ENCODE measurements at regions not wholly inside any gene's neighbourhood (a gene's known extent, or its start where the extent isn't known, plus 50 kb on each side); places are given as distances from the start of the nearest gene placed in this dataset.
"Not testable (repeated sequence)": the region's sequence is repeated elsewhere in the genome, so short reads cannot be mapped to it uniquely, and the experiment has no call there.

DNA sequence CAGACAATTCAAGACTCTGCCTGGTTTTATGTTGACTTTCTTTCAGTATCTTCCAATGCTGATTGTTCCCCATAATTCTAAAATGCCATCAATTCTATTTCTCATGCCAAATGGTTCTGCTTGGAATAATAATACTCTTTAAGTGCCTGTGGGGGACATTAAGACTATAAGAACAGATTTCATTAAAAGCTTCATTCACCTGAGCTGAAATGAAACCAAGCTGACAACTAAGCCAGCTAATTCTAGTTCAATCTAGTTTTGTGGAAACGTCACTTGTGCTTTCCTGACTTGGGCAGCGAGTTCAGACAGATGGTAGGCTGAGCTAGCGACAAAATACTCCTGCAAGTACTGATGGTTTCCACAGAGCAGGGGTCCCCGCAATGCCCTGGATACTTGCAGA, 491.1 kb upstream of the RAB6C start:
- no peak overlapping the region for H3K27ac ChIP-seq
- DNase-seq (ENCODE audit: low read depth, low spot score), result no peak

DNA sequence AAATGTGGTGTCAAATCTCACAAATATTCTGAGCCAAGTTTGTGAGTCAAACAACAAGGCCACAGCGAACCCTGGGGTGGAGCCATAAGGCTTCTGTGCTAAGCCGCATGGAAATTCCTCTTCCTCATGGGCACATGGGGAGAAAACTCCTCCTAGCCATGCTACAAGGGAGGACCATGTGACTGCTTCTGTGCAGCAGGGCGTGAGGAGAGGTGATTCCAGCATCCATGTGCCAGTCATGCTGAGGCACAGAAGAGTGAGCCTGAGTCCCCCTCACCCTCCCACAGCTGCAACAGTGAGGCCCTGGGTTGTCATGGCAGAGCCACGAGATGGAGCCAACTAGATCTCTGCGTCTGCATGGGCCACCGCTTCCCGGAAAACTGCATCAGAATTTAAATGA, 488.8 kb upstream of the RAB6C start:
- no peak overlapping the region for H3K27ac ChIP-seq
- DNase-seq (ENCODE audit: low read depth, low spot score), result no peak

- DNase-seq (ENCODE audit: low read depth, low spot score), result no peak
- no peak overlapping the region for H3K27ac ChIP-seq
These were observed 488.2 kb upstream of the RAB6C start for GRCh38 chr2:129491308-129491707.

- DNase-seq (ENCODE audit: low read depth, low spot score), result no peak
- H3K27ac ChIP-seq, result no peak overlapping the region
These were observed 486.9 kb upstream of the RAB6C start for GRCh38 chr2:129492548-129492947.

- DNase-seq (ENCODE audit: low read depth, low spot score), result no peak
- no peak overlapping the region for H3K27ac ChIP-seq
These were observed 479.7 kb upstream of the RAB6C start for GRCh38 chr2:129499747-129500146.

DNA sequence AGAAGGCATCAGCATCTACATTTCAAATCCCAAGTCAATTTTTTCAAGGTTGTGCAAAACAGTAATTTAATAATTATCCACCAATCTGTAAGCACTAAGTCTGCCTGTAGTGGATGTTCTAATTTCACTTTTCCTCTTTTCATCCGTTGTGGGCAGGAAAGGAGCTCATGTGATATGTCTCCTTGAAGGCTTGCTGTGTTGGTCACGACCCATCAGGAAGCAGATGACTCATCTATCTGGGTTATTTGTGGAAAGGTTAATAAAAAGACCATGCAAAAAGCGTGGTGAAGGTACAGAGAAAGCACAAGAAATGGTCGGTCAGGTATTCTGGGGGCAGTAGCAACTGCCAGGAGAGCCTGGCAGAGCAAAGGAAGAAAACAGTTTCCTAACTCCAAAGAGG, 476.7 kb upstream of the RAB6C start:
- H3K27ac ChIP-seq, result no peak overlapping the region
- no peak for DNase-seq (ENCODE audit: low read depth, low spot score)

DNA sequence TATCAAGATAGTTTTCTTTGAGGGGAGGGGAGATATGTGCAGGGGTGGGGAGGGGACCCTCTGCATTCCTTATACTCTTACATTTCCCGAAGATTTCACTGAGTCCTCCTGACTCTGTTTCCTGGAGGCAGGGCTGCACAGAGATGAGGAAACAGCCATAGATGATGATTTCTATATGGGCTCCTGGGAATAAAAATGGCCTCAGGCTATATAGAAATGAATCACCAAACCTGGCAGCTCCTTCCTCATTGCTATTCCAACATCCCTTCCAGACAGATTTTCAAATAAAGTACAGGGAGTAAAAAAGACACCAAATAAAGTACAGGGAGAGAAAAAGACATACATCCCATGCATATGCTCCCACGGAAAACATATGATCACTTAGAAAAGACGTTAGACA, 474.8 kb upstream of the RAB6C start:
- DNase-seq (ENCODE audit: low read depth, low spot score), result no peak
- H3K27ac ChIP-seq, result no peak overlapping the region

DNA sequence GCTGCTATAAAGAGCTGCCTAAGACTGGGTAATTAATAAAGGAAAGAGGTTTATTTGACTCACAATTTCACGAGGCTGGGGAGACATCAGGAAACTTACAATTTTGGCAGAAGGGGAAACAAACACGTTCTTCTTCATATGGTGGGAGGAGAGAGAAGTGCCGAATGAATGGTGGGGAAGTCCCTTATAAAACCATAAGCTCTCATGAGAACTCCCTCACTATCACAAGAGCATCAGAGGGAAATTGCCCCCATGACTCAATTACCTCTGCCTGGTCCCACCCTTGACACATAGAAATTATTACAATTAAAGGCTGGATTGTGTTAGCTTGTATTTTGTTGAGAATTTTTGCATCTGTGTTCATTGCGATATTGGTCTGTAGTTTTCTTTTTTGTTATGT, 460.5 kb upstream of the RAB6C start:
- no peak for DNase-seq (ENCODE audit: low read depth, low spot score)
- H3K27ac ChIP-seq, result no peak overlapping the region

GRCh38 chr2:129532158-129532557, 447.3 kb upstream of the RAB6C start:
- H3K27ac ChIP-seq, result not testable (repeated sequence)

DNA sequence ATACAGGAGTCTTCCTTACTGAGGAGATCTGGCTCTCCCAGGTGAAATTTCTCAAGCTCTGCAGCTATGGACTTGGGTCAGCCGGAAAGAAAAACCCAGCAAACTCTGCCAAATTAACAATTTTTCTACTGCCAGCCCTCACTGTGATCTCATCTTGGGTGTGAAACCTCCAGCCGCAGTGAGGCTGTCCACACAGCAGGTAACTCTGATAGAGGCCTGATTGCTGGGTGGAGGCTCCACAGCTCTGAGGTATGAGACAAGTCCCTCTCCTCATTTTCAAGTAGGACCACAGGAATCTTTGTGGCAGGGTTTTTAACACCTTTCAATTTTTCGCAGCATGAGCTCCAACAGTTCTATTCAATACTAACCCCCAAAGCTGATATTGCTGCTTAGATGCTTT, 430.6 kb upstream of the RAB6C start:
- DNase-seq (ENCODE audit: low read depth, low spot score), result no peak
- no peak overlapping the region for H3K27ac ChIP-seq

More at GRCh38 chr2:129532158-129532557, 447.3 kb upstream of the RAB6C start:
- not testable (repeated sequence) for DNase-seq (ENCODE audit: low read depth, low spot score)

- DNase-seq (ENCODE audit: low read depth, low spot score), result no peak
These were observed 428.9 kb upstream of the RAB6C start for GRCh38 chr2:129550536-129550935.

DNA sequence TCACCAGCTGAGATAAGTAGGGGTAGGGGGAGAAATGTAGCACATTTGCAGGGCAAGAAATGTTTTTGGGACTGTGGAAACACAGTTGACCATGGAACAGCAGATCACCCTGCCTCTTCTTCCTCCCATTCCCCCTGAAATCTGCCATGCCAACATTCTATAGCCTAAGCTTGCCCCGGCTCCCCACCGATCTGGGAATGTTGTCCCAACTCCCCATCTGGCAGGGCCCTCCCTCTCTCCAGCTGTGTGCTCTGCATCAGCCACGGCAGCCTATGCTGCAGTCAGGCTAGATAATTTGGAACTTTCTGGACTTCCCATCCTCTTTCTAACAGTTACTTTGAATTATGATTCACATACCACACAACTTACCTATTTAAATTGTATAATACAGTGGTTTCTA, 425.1 kb upstream of the RAB6C start:
- no peak overlapping the region for H3K27ac ChIP-seq
- DNase-seq (ENCODE audit: low read depth, low spot score), result no peak

More at GRCh38 chr2:129550536-129550935, 428.9 kb upstream of the RAB6C start:
- H3K27ac ChIP-seq, result no peak overlapping the region

- DNase-seq (ENCODE audit: low read depth, low spot score), result no peak
- H3K27ac ChIP-seq, result no peak overlapping the region
These were observed 420.4 kb upstream of the RAB6C start for GRCh38 chr2:129559101-129559500.

DNA sequence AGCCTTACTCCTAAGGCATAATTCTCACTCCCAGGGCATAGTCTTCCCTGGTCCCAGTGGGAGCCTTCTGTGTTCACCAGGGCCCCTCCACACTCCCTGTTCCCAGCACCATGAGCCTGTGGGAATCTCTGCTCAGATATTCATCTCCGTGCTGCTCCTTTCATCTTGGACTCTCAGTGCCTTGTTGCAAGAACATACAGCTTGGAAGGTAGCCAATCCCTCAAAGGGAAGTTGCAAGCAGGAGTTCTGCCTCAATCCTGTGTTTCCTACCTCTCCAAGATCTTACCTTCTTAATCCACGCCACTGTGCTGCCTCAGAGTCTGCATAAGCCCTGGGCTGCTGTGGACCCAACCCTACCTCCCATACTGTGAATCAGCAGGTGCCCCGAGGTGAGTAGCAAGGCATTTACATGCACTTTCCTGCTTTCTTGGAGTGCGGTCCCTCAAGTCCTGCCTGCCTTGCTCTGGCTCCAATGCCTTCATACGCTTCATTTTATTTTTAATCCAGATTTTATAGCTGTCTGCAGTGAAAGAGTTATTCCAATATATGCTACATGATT, 413.8 kb upstream of the RAB6C start:
- no peak for DNase-seq (ENCODE audit: low read depth, low spot score)
- H3K27ac ChIP-seq, result no peak overlapping the region

DNA sequence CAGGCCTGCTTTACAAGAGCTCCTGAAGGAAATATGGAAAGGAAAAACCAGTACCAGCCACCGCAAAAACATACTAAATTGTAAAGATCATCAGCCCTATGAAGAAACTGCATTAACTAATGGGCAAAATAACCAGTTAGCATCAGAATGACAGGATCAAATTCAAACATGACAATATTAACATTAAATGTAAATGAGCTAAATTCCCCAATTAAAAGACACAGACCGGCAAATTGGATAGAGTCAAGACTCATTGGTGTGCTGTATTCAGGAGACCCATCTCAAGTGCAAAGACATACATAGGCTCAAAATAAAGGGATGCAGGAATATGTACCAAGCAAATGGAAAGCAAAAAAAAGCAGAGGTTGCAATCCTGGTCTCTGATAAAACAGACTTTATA, 408.7 kb upstream of the RAB6C start:
- not testable (repeated sequence) for H3K27ac ChIP-seq; DNase-seq (ENCODE audit: low read depth, low spot score)

DNA sequence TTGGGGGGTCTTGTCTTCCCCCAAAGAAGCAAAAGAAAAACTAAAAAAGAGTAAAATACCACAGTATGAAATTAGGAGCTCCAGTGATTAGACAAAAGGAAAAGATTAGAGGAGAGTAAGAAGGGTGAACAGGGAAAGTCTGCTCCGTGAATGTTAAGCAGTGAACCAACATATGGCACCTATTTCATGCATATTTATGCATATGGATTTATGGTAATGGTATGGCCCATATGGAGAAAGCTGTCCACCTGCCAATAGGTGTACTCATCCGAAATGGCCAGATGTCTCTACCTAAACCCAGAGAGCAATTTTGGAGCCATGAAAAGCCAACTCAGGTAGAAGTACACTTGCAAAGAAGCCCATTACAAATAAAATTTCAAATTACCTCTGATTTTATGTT, 404.0 kb upstream of the RAB6C start:
- no peak for DNase-seq (ENCODE audit: low read depth, low spot score)
- no peak overlapping the region for H3K27ac ChIP-seq

DNA sequence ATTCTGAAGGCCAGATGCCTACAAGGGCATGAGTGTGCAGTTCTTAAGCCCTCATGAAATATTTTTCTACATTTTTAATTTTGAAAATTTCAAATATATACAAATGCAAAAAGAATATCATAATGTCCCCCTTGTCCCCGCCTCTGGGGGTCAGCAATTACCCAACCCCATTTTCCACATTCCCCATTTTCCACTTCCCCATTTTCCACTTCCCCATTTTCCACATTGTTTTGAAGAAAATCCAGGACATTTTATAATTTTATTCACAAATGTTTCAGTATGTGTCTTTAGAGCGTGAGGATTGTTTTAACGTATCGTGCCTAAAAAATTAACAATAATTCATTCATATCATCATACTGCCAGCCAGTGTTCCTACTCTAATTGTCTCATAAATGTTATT, 403.6 kb upstream of the RAB6C start:
- no peak overlapping the region for H3K27ac ChIP-seq
- DNase-seq (ENCODE audit: low read depth, low spot score), result no peak

DNA sequence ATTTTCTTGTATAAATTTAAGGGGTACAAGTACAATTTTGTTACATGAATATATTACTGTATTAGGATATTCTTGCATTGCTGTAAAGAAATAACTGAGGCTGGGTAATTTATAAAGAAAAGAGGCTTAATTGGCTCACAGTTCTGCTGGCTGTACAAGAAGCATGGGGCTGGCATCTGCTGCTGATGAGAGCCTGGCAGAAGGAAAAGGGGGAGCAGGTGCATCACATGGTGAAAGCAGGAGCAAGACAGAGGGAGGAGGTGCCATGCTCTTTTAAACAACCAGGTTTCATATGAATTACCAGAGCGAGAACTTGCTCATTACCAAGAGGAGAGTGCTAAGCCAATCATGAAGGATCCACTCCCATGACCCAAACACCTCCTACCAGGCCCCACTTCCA, 399.5 kb upstream of the RAB6C start:
- no peak for DNase-seq (ENCODE audit: low read depth, low spot score)
- no peak overlapping the region for H3K27ac ChIP-seq

- no peak for DNase-seq (ENCODE audit: low read depth, low spot score)
These were observed 393.7 kb upstream of the RAB6C start for GRCh38 chr2:129585760-129586159.

GRCh38 chr2:129587426-129588064, 391.9 kb upstream of the RAB6C start:
- no peak for DNase-seq (ENCODE audit: low read depth, low spot score)
- H3K27ac ChIP-seq, result no peak overlapping the region

More at GRCh38 chr2:129585760-129586159, 393.7 kb upstream of the RAB6C start:
- H3K27ac ChIP-seq, result no peak overlapping the region

DNA sequence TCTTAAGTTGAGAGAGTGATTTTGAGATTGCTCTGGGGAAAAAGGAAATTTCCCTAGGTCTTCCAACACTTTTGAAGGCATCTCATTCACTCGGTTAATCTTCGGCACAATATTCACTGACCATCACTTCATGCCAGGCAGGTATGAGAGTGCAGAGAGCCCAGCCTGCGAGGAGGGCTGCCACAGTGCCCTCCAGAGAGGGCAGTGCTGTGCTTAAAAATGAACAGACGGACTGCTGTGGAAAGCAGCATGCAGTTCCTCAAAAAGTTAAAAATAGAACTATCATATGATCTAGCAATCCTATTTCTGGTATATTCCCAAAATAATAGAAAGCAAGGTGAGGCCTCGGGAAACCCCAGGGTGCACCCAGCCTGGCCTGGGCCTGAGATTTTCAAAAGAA, 374.9 kb upstream of the RAB6C start:
- no peak for DNase-seq (ENCODE audit: low read depth, low spot score)
- no peak overlapping the region for H3K27ac ChIP-seq

DNA sequence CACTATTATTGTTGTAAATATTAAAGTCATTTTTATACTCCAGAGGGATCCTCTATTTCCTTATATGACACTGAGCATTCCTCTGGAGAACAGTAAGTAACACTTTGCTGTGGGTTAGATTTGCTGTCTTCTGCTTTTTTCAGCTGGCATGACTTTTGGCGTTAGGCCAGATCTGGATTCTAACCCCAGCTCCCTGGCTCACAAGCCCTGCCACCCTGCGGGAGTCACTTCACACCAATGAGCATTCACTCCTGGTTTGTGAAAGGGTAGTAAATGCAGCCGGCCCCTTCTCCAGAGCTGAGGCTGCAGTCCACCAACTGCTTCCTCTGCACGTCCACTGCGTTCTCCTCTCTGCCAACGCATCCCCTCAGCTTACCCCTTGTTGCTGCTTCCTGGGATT, 373.8 kb upstream of the RAB6C start:
- H3K27ac ChIP-seq, result no peak overlapping the region
- no peak for DNase-seq (ENCODE audit: low read depth, low spot score)

Data from epithelial cell of prostate (primary cell).